H1 (cell line): ENCODE measurements at regions not wholly inside any gene's neighbourhood (a gene's known extent, or its start where the extent isn't known, plus 50 kb on each side); places are given as distances from the start of the nearest gene placed in this dataset.

ENCODE experiments used
- CTCF ChIA-PET: fragments of 300-600 bp; sonication (Branson Sonifier 250); formaldehyde crosslinking; loops from one replicate; lab custom pipeline; 2021; ENCODE audit not compliant: partially characterized antibody; lab: Charles Lee
- POLR2A ChIA-PET: fragments of 300-600 bp; sonication (Branson Sonifier 250); formaldehyde crosslinking; loops from one replicate; lab custom pipeline; 2021; ENCODE audit warnings: inconsistent platforms; ENCODE audit not compliant: partially characterized antibody; lab: Charles Lee
- DNase-seq, 2 experiments: peaks; one replicate each; pipeline versions ENCODE4 v3.0.0 to v3.0.0-alpha.2; 2010 to 2022; ENCODE audit warnings: low spot score in 2 of 2, low read depth in 1 of 2, mixed read lengths in 1 of 2
- FAIRE-seq: peaks from 2 replicates; lab custom pipeline; 2011; peaks lifted over from hg19 to GRCh38; lab: Jason Lieb, UNC
- H2AFZ ChIP-seq: 2 replicates; pipeline ENCODE4 v1.8.1; 2012; ENCODE audit warnings: low read length, inconsistent platforms
- H2AK5ac ChIP-seq: 2 replicates; pipeline ENCODE4 v1.6.1; 2013; ENCODE audit warnings: low read depth, low read length
- H2BK120ac ChIP-seq: replicated peaks from 2 replicates; pipeline ENCODE3; 2013; ENCODE audit warnings: low read depth, low read length, inconsistent platforms
- H2BK12ac ChIP-seq: 2 replicates; pipeline ENCODE4 v1.6.1; 2013; ENCODE audit warnings: low read depth, low read length
- H2BK15ac ChIP-seq: 2 replicates; pipeline ENCODE4 v1.6.1; 2013; ENCODE audit warnings: low read length
- H2BK20ac ChIP-seq: 2 replicates; pipeline ENCODE4 v1.6.1; 2013; ENCODE audit warnings: low read length
- H2BK5ac ChIP-seq: 2 replicates; pipeline ENCODE4 v1.6.1; 2013; ENCODE audit warnings: low read depth, low read length
- H3K14ac ChIP-seq: 2 replicates; pipeline ENCODE4 v1.6.1; 2013; ENCODE audit warnings: inconsistent platforms; ENCODE audit not compliant: insufficient read length
- H3K18ac ChIP-seq: 2 replicates; pipeline ENCODE4 v1.6.1; 2013; ENCODE audit warnings: low read length; ENCODE audit errors: extremely low read depth
- H3K23ac ChIP-seq: 2 replicates; pipeline ENCODE4 v1.6.1; 2013; ENCODE audit warnings: inconsistent platforms; ENCODE audit not compliant: insufficient read length
- H3K23me2 ChIP-seq: 2 replicates; pipeline ENCODE4 v1.6.1; 2013; ENCODE audit warnings: low read depth, low read length
- H3K27ac ChIP-seq: 2 replicates; pipeline ENCODE4 v1.6.1; 2011; ENCODE audit warnings: low read depth, low read length, inconsistent platforms
- H3K27me3 ChIP-seq, 4 experiments: replicated peaks in 1 of 4; 1 replicate in 1 of 4; 2 replicates in 3 of 4; pipeline versions ENCODE4 v1.6.1 to v1.8.1; 2011 to 2013; ENCODE audit warnings: low read length in 3 of 4, mild to moderate bottlenecking in 3 of 4, inconsistent platforms in 2 of 4, mixed read lengths in 2 of 4, moderate library complexity in 1 of 4; ENCODE audit not compliant: control insufficient read depth in 3 of 4, insufficient read depth in 3 of 4; ENCODE audit errors: extremely low read depth in 1 of 4
- H3K36me3 ChIP-seq, 4 experiments: 2 replicates each; pipeline versions ENCODE4 v1.6.1 to v1.8.1; 2011 to 2013; ENCODE audit warnings: mild to moderate bottlenecking in 4 of 4, low read length in 3 of 4, moderate library complexity in 2 of 4, control low read depth in 1 of 4, inconsistent platforms in 1 of 4; ENCODE audit not compliant: insufficient read depth in 4 of 4, control insufficient read depth in 2 of 4
- H3K4ac ChIP-seq: replicated peaks from 2 replicates; pipeline ENCODE3; 2013; ENCODE audit warnings: low read length, low read depth, mixed read lengths, inconsistent platforms; ENCODE audit not compliant: insufficient read length
- H3K4me1 ChIP-seq, 4 experiments: replicated peaks in 1 of 4; 1 replicate in 1 of 4; 2 replicates in 3 of 4; pipeline versions ENCODE4 v1.6.1 to v1.8.1; 2011 to 2013; ENCODE audit warnings: low read length in 3 of 4, inconsistent platforms in 2 of 4, mixed read lengths in 1 of 4; ENCODE audit not compliant: insufficient read depth in 4 of 4, control insufficient read depth in 3 of 4
- H3K4me2 ChIP-seq, 2 experiments: 2 replicates each; pipeline versions ENCODE4 v1.6.1 to v1.8.1; 2011 to 2013; ENCODE audit warnings: low read depth in 2 of 2, low read length in 2 of 2, control low read depth in 1 of 2, inconsistent platforms in 1 of 2, mild to moderate bottlenecking in 1 of 2; ENCODE audit not compliant: insufficient read depth in 1 of 2
- H3K4me3 ChIP-seq, 4 experiments: fragments of 200-600, 300-600 bp in 1 of 4; sonication (generic), shearing (Covaris generic), sonication (Bioruptor Twin) in 1 of 4; 2 replicates each; pipeline versions ENCODE4 v1.5.1 to v1.8.1; 2011 to 2016; ENCODE audit warnings: low read length in 4 of 4, low read depth in 3 of 4, control low read depth in 2 of 4, inconsistent platforms in 2 of 4, mild to moderate bottlenecking in 2 of 4, mixed read lengths in 1 of 4, moderate library complexity in 1 of 4; ENCODE audit not compliant: insufficient read depth in 2 of 4; ENCODE audit errors: extremely low read depth in 1 of 4
- H3K56ac ChIP-seq: replicated peaks from 2 replicates; pipeline ENCODE3; 2013; ENCODE audit warnings: low read depth, mild to moderate bottlenecking, mixed read lengths, low read length, inconsistent platforms; ENCODE audit not compliant: insufficient read length
- H3K79me1 ChIP-seq: 2 replicates; pipeline ENCODE4 v1.6.1; 2013; ENCODE audit warnings: low read depth, low read length, control low read depth
- H3K79me2 ChIP-seq, 2 experiments: 2 replicates each; pipeline versions ENCODE4 v1.6.1 to v1.8.1; 2012 to 2013; ENCODE audit warnings: low read length in 2 of 2, mild to moderate bottlenecking in 2 of 2, inconsistent platforms in 1 of 2; ENCODE audit not compliant: insufficient read depth in 2 of 2, control insufficient read depth in 1 of 2
- H3K9ac ChIP-seq, 4 experiments: replicated peaks in 1 of 4; 1 replicate in 1 of 4; 2 replicates in 3 of 4; pipeline versions ENCODE4 v1.6.1 to v1.8.1; 2011 to 2013; ENCODE audit warnings: low read depth in 3 of 4, low read length in 3 of 4, control low read depth in 2 of 4, mild to moderate bottlenecking in 2 of 4, moderate library complexity in 2 of 4, inconsistent platforms in 1 of 4; ENCODE audit errors: extremely low read depth in 1 of 4
- H3K9me3 ChIP-seq, 2 experiments: 2 replicates each; pipeline versions ENCODE4 v1.6.1 to v1.8.1; 2012 to 2013; ENCODE audit warnings: mild to moderate bottlenecking in 2 of 2, moderate library complexity in 2 of 2, control low read depth in 1 of 2, inconsistent platforms in 1 of 2, low read depth in 1 of 2, low read length in 1 of 2, mixed read lengths in 1 of 2; ENCODE audit not compliant: insufficient read depth in 2 of 2
- H4K20me1 ChIP-seq, 2 experiments: replicated peaks in 1 of 2; 2 replicates each; pipeline versions ENCODE3 to v1.8.1; 2011 to 2013; ENCODE audit warnings: inconsistent platforms in 2 of 2, low read length in 2 of 2, mild to moderate bottlenecking in 1 of 2; ENCODE audit not compliant: insufficient read depth in 2 of 2, control insufficient read depth in 1 of 2
- H4K5ac ChIP-seq: 2 replicates; pipeline ENCODE4 v1.6.1; 2013; ENCODE audit warnings: low read length, low read depth, mixed read lengths, inconsistent platforms; ENCODE audit not compliant: insufficient read length
- H4K8ac ChIP-seq: 2 replicates; pipeline ENCODE4 v1.8.0; 2013; ENCODE audit warnings: mild to moderate bottlenecking, moderate library complexity, low read length, inconsistent platforms; ENCODE audit not compliant: insufficient read depth; ENCODE audit errors: extremely low read depth
- H4K91ac ChIP-seq: replicated peaks from 2 replicates; pipeline ENCODE3; 2013; ENCODE audit warnings: low read length, mixed read lengths, inconsistent platforms; ENCODE audit not compliant: insufficient read length
- ASH2L ChIP-seq: fragments of 200-600, 300-600 bp; sonication (generic); IDR thresholded peaks from one replicate; pipeline ENCODE4 v1.7.1; 2017; ENCODE audit warnings: low read length
- KDM5A ChIP-seq: fragments of 200-600 bp; IDR thresholded peaks from 2 replicates; pipeline ENCODE4 v1.7.1; 2012; ENCODE audit warnings: mild to moderate bottlenecking, low read length, inconsistent platforms, mixed read lengths
- NANOG ChIP-seq: IDR thresholded peaks from 2 replicates; pipeline ENCODE4 v1.6.1; 2011; ENCODE audit warnings: low read length, low read depth, mild to moderate bottlenecking, inconsistent platforms; ENCODE audit not compliant: insufficient read depth, poor library complexity, severe bottlenecking
- POLR2AphosphoS5 ChIP-seq: IDR thresholded peaks from 2 replicates; pipeline ENCODE4 v1.6.1; 2011; ENCODE audit warnings: low read depth, low read length
- POU5F1 ChIP-seq: IDR thresholded peaks from 2 replicates; pipeline ENCODE4 v1.6.1; 2011; ENCODE audit warnings: low read depth, mild to moderate bottlenecking, low read length, moderate library complexity
- RFX5 ChIP-seq: IDR thresholded peaks from 2 replicates; pipeline ENCODE4 v1.6.1; 2011; ENCODE audit warnings: low read depth, low read length, improper control_type of control experiment, borderline replicate concordance
- RXRA ChIP-seq: IDR thresholded peaks from 2 replicates; pipeline ENCODE4 v1.6.1; 2011; ENCODE audit warnings: low read depth, mild to moderate bottlenecking, low read length, moderate library complexity; ENCODE audit not compliant: insufficient read depth
- SP1 ChIP-seq: IDR thresholded peaks from 2 replicates; pipeline ENCODE4 v1.6.1; 2011; ENCODE audit warnings: low read depth, low read length
- SP2 ChIP-seq: IDR thresholded peaks from 2 replicates; pipeline ENCODE4 v1.6.1; 2012; ENCODE audit warnings: mild to moderate bottlenecking, low read length, inconsistent platforms
- SUZ12 ChIP-seq: fragments of 200-600 bp; sonication (generic); IDR thresholded peaks from 2 replicates; pipeline ENCODE4 v1.6.1; 2012; ENCODE audit warnings: mild to moderate bottlenecking, inconsistent platforms, low read length, moderate library complexity, mixed read lengths
- TF ChIP-seq, protein P1 (sequence below): IDR thresholded peaks from 2 replicates; pipeline ENCODE4 v1.6.1; 2012; ENCODE audit warnings: low read length, inconsistent platforms
- TF ChIP-seq, protein P2 (sequence below), 3 experiments: IDR thresholded peaks; 1 replicate in 2 of 3; 2 replicates in 1 of 3; pipeline versions ENCODE4 v1.5.1 to v1.6.1; 2011; ENCODE audit warnings: low read length in 3 of 3, mild to moderate bottlenecking in 3 of 3, inconsistent platforms in 2 of 3, low read depth in 1 of 3, moderate library complexity in 1 of 3; ENCODE audit not compliant: insufficient read depth in 1 of 3; ENCODE audit errors: control extremely low read depth in 1 of 3

DNA sequence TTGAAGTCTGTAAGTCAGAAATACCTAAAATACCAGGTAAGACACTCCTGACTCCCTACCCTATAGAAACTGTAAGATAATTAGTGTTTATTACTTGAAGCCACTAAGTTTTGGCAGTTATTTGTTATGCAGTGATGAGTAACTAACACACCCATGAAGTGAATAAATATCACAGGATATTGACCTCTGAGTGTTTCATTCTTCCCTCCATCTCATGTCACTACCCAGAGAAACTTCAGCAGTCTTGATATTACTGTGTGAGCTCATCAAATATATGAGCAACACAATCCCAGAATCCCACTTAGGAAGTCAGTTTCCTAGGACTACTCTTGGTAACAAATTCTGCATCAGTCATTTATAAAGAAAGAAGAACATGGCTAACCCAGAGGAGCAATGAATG, 529.7 kb downstream of the FBXO15 start:
- ChIA-PET CTCF (no interaction called here), POLR2A (no interaction called here)
- H2BK120ac ChIP-seq: no peak overlapping the region
- H4K20me1 ChIP-seq: no peaks in the 10 kb centered on the region
- no peak overlapping the region for H3K14ac ChIP-seq
- H2AFZ ChIP-seq: no peak overlapping the region
- no peaks in the 10 kb centered on the region for H3K36me3 ChIP-seq
- no peaks in the 10 kb centered on the region for H3K23me2 ChIP-seq
- no peak overlapping the region for H4K91ac ChIP-seq
- H3K79me1 ChIP-seq: no peaks in the 10 kb centered on the region
- no peak overlapping the region for H3K27ac ChIP-seq
- H2AK5ac ChIP-seq: no peak overlapping the region
- no peak overlapping the region for H3K23ac ChIP-seq
- no peak overlapping the region for H3K9ac ChIP-seq
- H3K4me2 ChIP-seq: no peak overlapping the region
- H2BK20ac ChIP-seq: no peak overlapping the region
- H3K9me3 ChIP-seq: no peaks in the 10 kb centered on the region
- H2BK12ac ChIP-seq: no peak overlapping the region
- H2BK15ac ChIP-seq: no peak overlapping the region
- peaks cover 0 to 3% (median 0%) of the 10 kb centered on the region in 4 experiments; a peak in 1 of 7 replicates for H3K4me1 ChIP-seq
- no peak overlapping the region for H4K8ac ChIP-seq
- no peak overlapping the region for H3K56ac ChIP-seq
- no peak overlapping the region for H3K4me3 ChIP-seq
- no peak overlapping the region for H4K5ac ChIP-seq
- no peak overlapping the region for H2BK5ac ChIP-seq
- no peaks in the 10 kb centered on the region for H3K79me2 ChIP-seq
- no peaks in the 10 kb centered on the region for H3K27me3 ChIP-seq
- DNase-seq (no peak), FAIRE-seq (no peak)
- H3K18ac ChIP-seq: no peak overlapping the region
- no peak overlapping the region for H3K4ac ChIP-seq
- no peak for TF ChIP-seq SP2
- TF ChIP-seq, protein P1, sequence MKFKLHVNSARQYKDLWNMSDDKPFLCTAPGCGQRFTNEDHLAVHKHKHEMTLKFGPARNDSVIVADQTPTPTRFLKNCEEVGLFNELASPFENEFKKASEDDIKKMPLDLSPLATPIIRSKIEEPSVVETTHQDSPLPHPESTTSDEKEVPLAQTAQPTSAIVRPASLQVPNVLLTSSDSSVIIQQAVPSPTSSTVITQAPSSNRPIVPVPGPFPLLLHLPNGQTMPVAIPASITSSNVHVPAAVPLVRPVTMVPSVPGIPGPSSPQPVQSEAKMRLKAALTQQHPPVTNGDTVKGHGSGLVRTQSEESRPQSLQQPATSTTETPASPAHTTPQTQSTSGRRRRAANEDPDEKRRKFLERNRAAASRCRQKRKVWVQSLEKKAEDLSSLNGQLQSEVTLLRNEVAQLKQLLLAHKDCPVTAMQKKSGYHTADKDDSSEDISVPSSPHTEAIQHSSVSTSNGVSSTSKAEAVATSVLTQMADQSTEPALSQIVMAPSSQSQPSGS: no peak
- no peak for TF ChIP-seq SUZ12
- TF ChIP-seq, protein P2, sequence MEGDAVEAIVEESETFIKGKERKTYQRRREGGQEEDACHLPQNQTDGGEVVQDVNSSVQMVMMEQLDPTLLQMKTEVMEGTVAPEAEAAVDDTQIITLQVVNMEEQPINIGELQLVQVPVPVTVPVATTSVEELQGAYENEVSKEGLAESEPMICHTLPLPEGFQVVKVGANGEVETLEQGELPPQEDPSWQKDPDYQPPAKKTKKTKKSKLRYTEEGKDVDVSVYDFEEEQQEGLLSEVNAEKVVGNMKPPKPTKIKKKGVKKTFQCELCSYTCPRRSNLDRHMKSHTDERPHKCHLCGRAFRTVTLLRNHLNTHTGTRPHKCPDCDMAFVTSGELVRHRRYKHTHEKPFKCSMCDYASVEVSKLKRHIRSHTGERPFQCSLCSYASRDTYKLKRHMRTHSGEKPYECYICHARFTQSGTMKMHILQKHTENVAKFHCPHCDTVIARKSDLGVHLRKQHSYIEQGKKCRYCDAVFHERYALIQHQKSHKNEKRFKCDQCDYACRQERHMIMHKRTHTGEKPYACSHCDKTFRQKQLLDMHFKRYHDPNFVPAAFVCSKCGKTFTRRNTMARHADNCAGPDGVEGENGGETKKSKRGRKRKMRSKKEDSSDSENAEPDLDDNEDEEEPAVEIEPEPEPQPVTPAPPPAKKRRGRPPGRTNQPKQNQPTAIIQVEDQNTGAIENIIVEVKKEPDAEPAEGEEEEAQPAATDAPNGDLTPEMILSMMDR (IDR thresholded peaks at IDR 0.05; ENCODE audit: control extremely low read depth in 1 of 3, insufficient read depth in 1 of 3, low read depth in 1 of 3, low read length in 3 of 3): no peak
- no peak for TF ChIP-seq POLR2AphosphoS5
- no peak for TF ChIP-seq ASH2L
- TF ChIP-seq KDM5A: no peak
- TF ChIP-seq SP1: no peak
- no peak for TF ChIP-seq NANOG
- TF ChIP-seq POU5F1: no peak
- no peak for TF ChIP-seq RFX5
- no peak for TF ChIP-seq RXRA
